Activated B cell treated with CpG ODN at 0.5 μM for 24 hours (primary cell): ENCODE measurements at regions not wholly inside any gene's neighbourhood (a gene's known extent, or its start where the extent isn't known, plus 50 kb on each side); places are given as distances from the start of the nearest gene placed in this dataset.

ENCODE experiments used
- ATAC-seq: fragments of 200-7000 bp; cut with Tn5 transposase; one replicate; pipeline ENCODE4 v1.10.0; 2021; ENCODE audit warnings: low read depth, mild to moderate bottlenecking, moderate library complexity
- CTCF ChIA-PET: fragments of 350-600 bp; sonication (Branson Sonifier 250); formaldehyde crosslinking; loops from one replicate; lab custom pipeline; 2021; ENCODE audit warnings: antibody characterized with exemption; lab: Charles Lee
- POLR2A ChIA-PET: fragments of 350-600 bp; sonication (Branson Sonifier 250); formaldehyde crosslinking; loops from one replicate; lab custom pipeline; 2021; ENCODE audit warnings: antibody characterized with exemption; lab: Charles Lee
- DNase-seq: peaks from one replicate; pipeline ENCODE4 v3.0.0; 2022
- H3K27ac Mint-ChIP-seq: one replicate; pipeline ENCODE4 v1.8.0; 2020; ENCODE audit warnings: mixed read lengths
- H3K27me3 Mint-ChIP-seq: one replicate; pipeline ENCODE4 v1.8.0; 2021; ENCODE audit warnings: mixed read lengths
- H3K36me3 Mint-ChIP-seq: one replicate; pipeline ENCODE4 v1.8.0; 2021; ENCODE audit warnings: low read depth, mixed read lengths
- H3K4me1 Mint-ChIP-seq: one replicate; pipeline ENCODE4 v1.8.0; 2021; ENCODE audit warnings: mixed read lengths
- H3K4me3 Mint-ChIP-seq: one replicate; pipeline ENCODE4 v1.8.0; 2020; ENCODE audit warnings: mild to moderate bottlenecking, mixed read lengths
- H3K9me3 Mint-ChIP-seq: one replicate; pipeline ENCODE4 v1.8.0; 2020; ENCODE audit warnings: mixed read lengths
- intact Hi-C: fragments of 100-400 bp; cut with micrococcal nuclease; formaldehyde crosslinking; loops from one replicate; pipeline ENCODE4 v1.15.1; 2024
- TF ChIP-seq, protein P1 (sequence below): fragments of 200-600 bp; IDR thresholded peaks from one replicate; pipeline ENCODE4 v1.8.0; 2022; ENCODE audit warnings: antibody characterized with exemption, mild to moderate bottlenecking

- DNase-seq: no peak
- H3K4me3 Mint-ChIP-seq: no peak overlapping the region
- ChIA-PET CTCF (no interaction called here), POLR2A (no interaction called here)
- no peaks in the 10 kb centered on the region for H3K36me3 Mint-ChIP-seq
- H3K4me1 Mint-ChIP-seq: no peaks in the 10 kb centered on the region
- no peak for ATAC-seq
- TF ChIP-seq, protein P1, sequence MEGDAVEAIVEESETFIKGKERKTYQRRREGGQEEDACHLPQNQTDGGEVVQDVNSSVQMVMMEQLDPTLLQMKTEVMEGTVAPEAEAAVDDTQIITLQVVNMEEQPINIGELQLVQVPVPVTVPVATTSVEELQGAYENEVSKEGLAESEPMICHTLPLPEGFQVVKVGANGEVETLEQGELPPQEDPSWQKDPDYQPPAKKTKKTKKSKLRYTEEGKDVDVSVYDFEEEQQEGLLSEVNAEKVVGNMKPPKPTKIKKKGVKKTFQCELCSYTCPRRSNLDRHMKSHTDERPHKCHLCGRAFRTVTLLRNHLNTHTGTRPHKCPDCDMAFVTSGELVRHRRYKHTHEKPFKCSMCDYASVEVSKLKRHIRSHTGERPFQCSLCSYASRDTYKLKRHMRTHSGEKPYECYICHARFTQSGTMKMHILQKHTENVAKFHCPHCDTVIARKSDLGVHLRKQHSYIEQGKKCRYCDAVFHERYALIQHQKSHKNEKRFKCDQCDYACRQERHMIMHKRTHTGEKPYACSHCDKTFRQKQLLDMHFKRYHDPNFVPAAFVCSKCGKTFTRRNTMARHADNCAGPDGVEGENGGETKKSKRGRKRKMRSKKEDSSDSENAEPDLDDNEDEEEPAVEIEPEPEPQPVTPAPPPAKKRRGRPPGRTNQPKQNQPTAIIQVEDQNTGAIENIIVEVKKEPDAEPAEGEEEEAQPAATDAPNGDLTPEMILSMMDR: no peak
- peaks cover 29% of the 10 kb centered on the region for H3K27me3 Mint-ChIP-seq
- H3K27ac Mint-ChIP-seq: no peak overlapping the region
- intact Hi-C loops: no loop called here
- H3K9me3 Mint-ChIP-seq: no peaks in the 10 kb centered on the region
Observed at GRCh38 chr16:86245351-86245750, 265.0 kb upstream of the FOXF1 start.

DNA sequence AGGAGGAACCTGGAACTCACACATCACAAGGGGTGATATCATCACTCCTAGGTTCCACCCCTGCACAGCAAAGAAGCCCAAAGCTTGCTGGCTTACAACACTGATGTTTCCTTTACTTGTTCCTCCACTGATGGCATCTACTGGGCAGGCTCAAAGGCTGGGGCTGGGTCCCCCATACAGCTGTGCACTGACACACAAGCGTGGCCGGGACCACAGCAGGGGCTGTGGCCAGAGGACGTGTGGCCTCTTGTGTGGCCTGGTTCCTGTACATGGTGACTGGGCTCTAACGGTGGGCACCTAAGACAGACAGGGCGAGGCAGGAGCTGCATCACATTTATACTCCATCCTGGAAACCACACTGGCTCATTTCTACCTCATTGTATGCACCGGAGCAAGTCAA, 264.4 kb upstream of the FOXF1 start:
- DNase-seq (no peak), ATAC-seq (no peak)
- POLR2A ChIA-PET: no interaction called here
- peaks cover 25% of the 10 kb centered on the region for H3K27me3 Mint-ChIP-seq
- TF ChIP-seq, protein P1: no peak
- intact Hi-C loops: no loop called here
- no peaks in the 10 kb centered on the region for H3K36me3 Mint-ChIP-seq
- no peaks in the 10 kb centered on the region for H3K9me3 Mint-ChIP-seq
- no peaks in the 10 kb centered on the region for H3K4me1 Mint-ChIP-seq
- H3K4me3 Mint-ChIP-seq: no peak overlapping the region
- H3K27ac Mint-ChIP-seq: no peak overlapping the region
- CTCF ChIA-PET: no interaction called here

GRCh38 chr16:86248310-86248905, 261.9 kb upstream of the FOXF1 start:
- peaks cover 12% of the 10 kb centered on the region for H3K27me3 Mint-ChIP-seq
- H3K4me3 Mint-ChIP-seq: no peak overlapping the region
- ATAC-seq (no peak), DNase-seq (no peak)
- POLR2A ChIA-PET: no interaction called here
- CTCF ChIA-PET: no interaction called here
- no peak overlapping the region for H3K27ac Mint-ChIP-seq
- no peaks in the 10 kb centered on the region for H3K36me3 Mint-ChIP-seq
- TF ChIP-seq, protein P1: no peak
- intact Hi-C loops: no loop called here
- no peaks in the 10 kb centered on the region for H3K9me3 Mint-ChIP-seq
- H3K4me1 Mint-ChIP-seq: no peaks in the 10 kb centered on the region

DNA sequence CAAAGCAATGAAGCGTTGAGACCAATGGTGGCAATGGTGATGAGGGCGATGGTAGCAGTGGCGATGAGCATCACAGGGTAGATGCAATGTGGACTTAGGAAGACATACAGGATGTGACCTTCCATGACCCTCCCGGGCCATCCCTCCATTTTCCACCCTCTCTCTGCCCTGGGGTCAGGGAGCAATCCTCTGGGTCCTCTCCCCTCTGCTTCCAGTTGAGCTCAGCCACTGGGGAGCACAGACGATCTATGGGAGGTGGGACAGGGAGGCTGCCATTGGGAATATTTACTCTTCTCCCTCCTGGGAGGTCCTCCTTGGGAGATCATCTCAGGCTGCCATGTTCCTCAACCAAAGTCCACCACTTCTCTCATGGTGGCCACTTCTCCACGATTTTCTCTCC, 260.7 kb upstream of the FOXF1 start:
- Mint-ChIP-seq H3K4me1 (no peaks in the 10 kb centered on the region), H3K27ac (no peak overlapping the region), H3K9me3 (no peaks in the 10 kb centered on the region), H3K36me3 (no peaks in the 10 kb centered on the region), H3K27me3 (peaks cover 6% of the 10 kb centered on the region), H3K4me3 (no peak overlapping the region)
- CTCF ChIA-PET: no interaction called here
- TF ChIP-seq, protein P1: no peak
- POLR2A ChIA-PET: no interaction called here
- ATAC-seq (no peak), DNase-seq (no peak)
- intact Hi-C loops: no loop called here

DNA sequence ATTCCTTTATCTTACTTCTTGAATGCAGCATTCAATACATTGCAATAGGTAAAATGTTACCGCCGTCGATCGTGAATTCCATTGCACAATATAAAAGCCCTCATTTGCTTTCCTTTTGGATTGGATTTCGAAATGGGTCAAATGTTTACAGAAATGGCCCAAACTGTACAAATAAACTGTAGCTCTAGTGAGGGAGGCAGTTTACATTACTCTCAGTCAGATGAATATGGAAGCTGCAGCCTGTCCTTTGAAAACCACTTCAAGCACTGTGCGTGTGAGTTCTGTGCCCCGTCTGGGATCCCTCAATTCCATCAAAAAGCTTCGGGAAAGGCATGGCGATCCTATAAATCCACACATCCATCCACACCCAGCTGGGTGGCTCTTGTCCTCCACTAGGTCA, 258.6 kb upstream of the FOXF1 start:
- H3K27me3 Mint-ChIP-seq: peaks cover 3% of the 10 kb centered on the region
- TF ChIP-seq, protein P1: no peak
- CTCF ChIA-PET: no interaction called here
- H3K4me3 Mint-ChIP-seq: no peak overlapping the region
- DNase-seq (no peak), ATAC-seq (no peak)
- no peaks in the 10 kb centered on the region for H3K36me3 Mint-ChIP-seq
- no peaks in the 10 kb centered on the region for H3K4me1 Mint-ChIP-seq
- H3K27ac Mint-ChIP-seq: no peak overlapping the region
- POLR2A ChIA-PET: no interaction called here
- H3K9me3 Mint-ChIP-seq: peaks cover 12% of the 10 kb centered on the region
- intact Hi-C loops: no loop called here
